Endothelial cell of umbilical vein (primary cell): ENCODE measurements at regions not wholly inside any gene's neighbourhood (a gene's known extent, or its start where the extent isn't known, plus 50 kb on each side); places are given as distances from the start of the nearest gene placed in this dataset.

Experiments used
- BruUV-seq: library from RNA; stranded (reverse); fragments of 400-500 nt; replicated peaks from 2 replicates; lab custom pipeline; 2021; lab: Mats Ljungman, UMichigan
- CTCF ChIA-PET: fragments of 300-600, 350-600 bp; sonication (Branson Sonifier 250); formaldehyde crosslinking; loops from one replicate; lab custom pipeline; 2021; ENCODE audit warnings: antibody characterized with exemption, inconsistent platforms; lab: Charles Lee
- POLR2A ChIA-PET: fragments of 300-600, 350-600 bp; sonication (Branson Sonifier 250); formaldehyde crosslinking; loops from one replicate; lab custom pipeline; 2021; ENCODE audit warnings: antibody characterized with exemption, inconsistent platforms; lab: Charles Lee
- DNase-seq: peaks from one replicate; pipeline ENCODE4 v3.0.0-alpha.2; 2011; ENCODE audit warnings: low read depth, low spot score
- FAIRE-seq: peaks from 2 replicates; lab custom pipeline; 2011; peaks lifted over from hg19 to GRCh38; lab: Jason Lieb, UNC
- H2AFZ ChIP-seq: 2 replicates; pipeline ENCODE4 v1.6.0; 2012; ENCODE audit warnings: low read depth, low read length, control low read depth, inconsistent platforms
- H3K27ac ChIP-seq: 2 replicates; pipeline ENCODE4 v1.5.1; 2011; ENCODE audit warnings: low read depth, mild to moderate bottlenecking, control low read depth, low read length, moderate library complexity; ENCODE audit not compliant: insufficient read depth
- H3K27me3 ChIP-seq, 2 experiments: 2 replicates each; pipeline versions ENCODE4 v1.6.0 to v1.6.1; 2011; ENCODE audit warnings: low read length in 2 of 2, mixed read lengths in 1 of 2; ENCODE audit not compliant: control insufficient read depth in 2 of 2, insufficient read depth in 2 of 2
- H3K36me3 ChIP-seq, 2 experiments: 2 replicates in 1 of 2; 3 replicates in 1 of 2; pipeline ENCODE4 v1.5.1; 2011; ENCODE audit warnings: low read length in 2 of 2, mild to moderate bottlenecking in 1 of 2, moderate library complexity in 1 of 2; ENCODE audit not compliant: control insufficient read depth in 2 of 2, insufficient read depth in 2 of 2; ENCODE audit errors: extremely low read depth in 1 of 2
- H3K4me1 ChIP-seq: 3 replicates; pipeline ENCODE4 v1.5.1; 2011; ENCODE audit warnings: mild to moderate bottlenecking, low read length; ENCODE audit not compliant: control insufficient read depth, insufficient read depth; ENCODE audit errors: extremely low read depth
- H3K4me2 ChIP-seq: 2 replicates; pipeline ENCODE4 v1.6.1; 2011; ENCODE audit warnings: low read length, control low read depth, mixed read lengths; ENCODE audit not compliant: insufficient read depth
- H3K4me3 ChIP-seq, 3 experiments: fragments of 200-600 bp in 1 of 3; sonication (generic), shearing (Covaris generic) in 1 of 3; replicated peaks in 1 of 3; 2 replicates each; pipeline ENCODE4 v1.5.1; 2011 to 2016; ENCODE audit warnings: control low read depth in 3 of 3, low read length in 3 of 3, mild to moderate bottlenecking in 2 of 3, inconsistent platforms in 1 of 3, low read depth in 1 of 3, moderate library complexity in 1 of 3; ENCODE audit not compliant: insufficient read depth in 1 of 3
- H3K79me2 ChIP-seq: 2 replicates; pipeline ENCODE4 v1.6.0; 2012; ENCODE audit warnings: low read length, inconsistent platforms; ENCODE audit not compliant: control insufficient read depth, insufficient read depth
- H3K9ac ChIP-seq: replicated peaks from 2 replicates; pipeline ENCODE3; 2011; ENCODE audit warnings: low read length, control low read depth; ENCODE audit not compliant: insufficient read depth; ENCODE audit errors: extremely low read depth
- H3K9me1 ChIP-seq: replicated peaks from 3 replicates; pipeline ENCODE4 v1.6.0; 2011; ENCODE audit warnings: mild to moderate bottlenecking, low read length; ENCODE audit not compliant: control insufficient read depth, insufficient read depth; ENCODE audit errors: extremely low read depth
- H3K9me3 ChIP-seq: replicated peaks from 2 replicates; pipeline ENCODE4 v1.5.1; 2012; ENCODE audit warnings: low read length, inconsistent platforms; ENCODE audit not compliant: control insufficient read depth, insufficient read depth
- H4K20me1 ChIP-seq: replicated peaks from 2 replicates; pipeline ENCODE3; 2011; ENCODE audit warnings: mild to moderate bottlenecking, low read length; ENCODE audit not compliant: control insufficient read depth, insufficient read depth; ENCODE audit errors: extremely low read depth
- CTCF ChIP-seq, 2 donors: IDR thresholded peaks; 1 replicate in 1 of 2; 2 replicates in 1 of 2; pipeline ENCODE4 v1.5.1; 2011; ENCODE audit warnings: low read length in 2 of 2, mild to moderate bottlenecking in 2 of 2, moderate library complexity in 2 of 2, control low read depth in 1 of 2, inconsistent platforms in 1 of 2, low read depth in 1 of 2; ENCODE audit not compliant: insufficient read depth in 1 of 2; ENCODE audit errors: extremely low read depth in 1 of 2
- EZH2 ChIP-seq: IDR thresholded peaks from 2 replicates; pipeline ENCODE4 v1.6.1; 2012; ENCODE audit warnings: borderline replicate concordance, low read depth, mild to moderate bottlenecking, moderate library complexity, low read length, inconsistent platforms; ENCODE audit not compliant: severe bottlenecking
- FOS ChIP-seq: IDR thresholded peaks from 2 replicates; pipeline ENCODE4 v1.6.1; 2011; ENCODE audit warnings: mild to moderate bottlenecking, low read length, moderate library complexity, borderline replicate concordance; ENCODE audit not compliant: insufficient read depth
- GATA2 ChIP-seq: IDR thresholded peaks from 2 replicates; pipeline ENCODE4 v1.7.0; 2011; ENCODE audit warnings: low read depth, mild to moderate bottlenecking, moderate library complexity, mixed read lengths, low read length; ENCODE audit not compliant: insufficient read length, insufficient read depth
- JUN ChIP-seq: IDR thresholded peaks from 2 replicates; pipeline ENCODE4 v1.6.1; 2011; ENCODE audit warnings: borderline replicate concordance, low read depth; ENCODE audit not compliant: insufficient read length, insufficient read depth
- MAX ChIP-seq: IDR thresholded peaks from 2 replicates; pipeline ENCODE4 v1.6.1; 2011; ENCODE audit not compliant: insufficient read depth, insufficient read length
- MYC ChIP-seq: IDR thresholded peaks from one replicate; pipeline ENCODE4 v1.6.1; 2011; ENCODE audit warnings: mild to moderate bottlenecking, low read depth, low read length
- POLR2A ChIP-seq: IDR thresholded peaks from 2 replicates; pipeline ENCODE4 v1.6.1; 2012; ENCODE audit warnings: low read depth, mild to moderate bottlenecking, control low read depth, low read length
- POLR2AphosphoS5 ChIP-seq: IDR thresholded peaks from 2 replicates; pipeline ENCODE4 v1.6.1; 2012; ENCODE audit warnings: low read depth, mild to moderate bottlenecking, control low read depth, low read length, moderate library complexity; ENCODE audit not compliant: insufficient read depth
- dilution Hi-C: fragments of 300-500 bp; cut with MboI; formaldehyde crosslinking; loops from one replicate; pipeline ENCODE4 v1.15.0; 2019; ENCODE audit warnings: low sequenced_read_pairs; ENCODE audit not compliant: extremely low pct_ligation_motif_present
- intact Hi-C: fragments of 100-400 bp; cut with micrococcal nuclease; formaldehyde crosslinking; loops from one replicate; pipeline ENCODE4 v1.10.0; 2022

GRCh38 chr11:111135101-111135500 is 110.4 kb upstream of the POU2AF2 start:
- ChIA-PET CTCF (no interaction called here), POLR2A (no interaction called here)
- H2AFZ ChIP-seq: no peak overlapping the region
- H3K4me1 ChIP-seq: no peaks in the 10 kb centered on the region
- TF ChIP-seq EZH2: no peak
- TF ChIP-seq POLR2A: no peak
- TF ChIP-seq JUN: no peak
- TF ChIP-seq GATA2: no peak
- TF ChIP-seq CTCF (IDR thresholded peaks at IDR 0.05; ENCODE audit: extremely low read depth in 1 of 2, insufficient read depth in 1 of 2, low read depth in 1 of 2, low read length in 2 of 2): no peak
- no peak overlapping the region for H3K4me2 ChIP-seq
- no peaks in the 10 kb centered on the region for H3K79me2 ChIP-seq
- no peaks in the 10 kb centered on the region for H4K20me1 ChIP-seq
- H3K9me1 ChIP-seq: no peaks in the 10 kb centered on the region
- no TSS peak for BruUV-seq
- H3K9ac ChIP-seq: no peak overlapping the region
- no peaks in the 10 kb centered on the region for H3K9me3 ChIP-seq
- intact Hi-C loops (no loop called here), dilution Hi-C loops (no loop called here)
- no peak overlapping the region for H3K27ac ChIP-seq
- DNase-seq: no peak
- no peak overlapping the region for H3K4me3 ChIP-seq
- FAIRE-seq: no peak
- no peaks in the 10 kb centered on the region for H3K27me3 ChIP-seq
- no peaks in the 10 kb centered on the region for H3K36me3 ChIP-seq

GRCh38 chr11:111128076-111128870 is 117.3 kb upstream of the POU2AF2 start:
- Histone ChIP-seq H4K20me1 (no peaks in the 10 kb centered on the region), H3K9ac (no peak overlapping the region), H3K27me3 (no peaks in the 10 kb centered on the region), H3K9me1 (no peaks in the 10 kb centered on the region), H3K4me3 (no peak overlapping the region), H2AFZ (no peak overlapping the region), H3K9me3 (no peaks in the 10 kb centered on the region), H3K27ac (no peak overlapping the region), H3K36me3 (no peaks in the 10 kb centered on the region), H3K4me2 (no peak overlapping the region), H3K4me1 (no peaks in the 10 kb centered on the region), H3K79me2 (no peaks in the 10 kb centered on the region)
- no peak for DNase-seq
- FAIRE-seq: no peak
- dilution Hi-C loops: no loop called here
- no TSS peak for BruUV-seq
- no peak for TF ChIP-seq POLR2A
- no peak for TF ChIP-seq POLR2AphosphoS5
- TF ChIP-seq GATA2: no peak
- no peak for TF ChIP-seq CTCF (IDR thresholded peaks at IDR 0.05; ENCODE audit: extremely low read depth in 1 of 2, insufficient read depth in 1 of 2, low read depth in 1 of 2, low read length in 2 of 2)
- no peak for TF ChIP-seq MYC
- no peak for TF ChIP-seq JUN
- no peak for TF ChIP-seq EZH2
- no peak for TF ChIP-seq MAX
- no peak for TF ChIP-seq FOS
- CTCF ChIA-PET: no interaction called here
- POLR2A ChIA-PET: no interaction called here
- intact Hi-C loops: no loop called here
